ENCODE measurements at regions not wholly inside any gene's neighbourhood (a gene's known extent, or its start where the extent isn't known, plus 50 kb on each side); places are given as distances from the start of the nearest gene placed in this dataset.
"Not testable (repeated sequence)": the region's sequence is repeated elsewhere in the genome, so short reads cannot be mapped to it uniquely, and the experiment has no call there.

GRCh38 chr13:70218618-70219017 is 110.4 kb upstream of the KLHL1 start:
- DNase-seq, result no peak

GRCh38 chr13:70208968-70209367 is 100.7 kb upstream of the KLHL1 start:
- not testable (repeated sequence) for DNase-seq

GRCh38 chr13:70206671-70207070 is 98.4 kb upstream of the KLHL1 start:
- DNase-seq, result no peak

- DNase-seq, result no peak
Measured at GRCh38 chr13:70203661-70204229, 95.5 kb upstream of the KLHL1 start.

DNA sequence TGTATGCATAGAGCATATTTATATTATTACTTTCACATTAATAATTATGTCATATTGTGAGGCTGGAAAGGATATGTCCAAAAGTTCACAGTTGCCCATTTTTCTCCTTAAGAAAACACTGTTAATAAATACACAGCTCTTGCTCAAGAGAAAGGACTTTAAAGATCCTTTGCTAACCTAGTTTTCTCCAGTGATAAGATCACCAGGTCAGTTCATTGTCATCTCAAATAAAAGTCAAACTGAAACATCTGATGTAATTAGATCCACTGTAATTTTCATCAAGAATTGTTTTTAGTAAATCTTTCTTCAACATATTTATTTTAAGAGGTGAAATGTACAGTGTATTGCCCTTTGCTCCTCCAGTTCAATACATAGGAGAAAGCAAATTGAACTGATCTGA is 82.8 kb upstream of the KLHL1 start:
- DNase-seq, result no peak

GRCh38 chr13:70189981-70190380 is 81.7 kb upstream of the KLHL1 start:
- DNase-seq, result peak; percentile 37

GRCh38 chr13:70188567-70188966 is 80.3 kb upstream of the KLHL1 start:
- DNase-seq, result no peak

DNA sequence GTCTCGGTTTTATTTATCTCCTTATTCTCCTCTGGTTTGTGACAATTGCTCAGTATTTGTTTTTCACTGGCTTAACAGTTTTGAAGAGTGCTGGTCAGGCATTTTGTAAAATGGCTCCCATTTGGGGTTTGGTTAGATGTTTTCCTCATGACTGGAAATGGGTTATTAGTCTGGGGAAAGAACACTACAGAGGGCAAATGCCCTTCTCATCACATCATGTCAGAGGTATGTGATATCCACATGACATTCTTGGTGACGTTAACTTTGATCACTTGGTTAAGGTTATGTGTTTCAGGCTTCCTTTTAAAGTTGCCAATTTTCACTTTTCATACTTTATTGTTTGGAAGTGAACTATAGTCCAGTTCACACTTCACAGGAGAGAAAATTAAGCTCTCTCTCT is 74.8 kb upstream of the KLHL1 start:
- no peak for DNase-seq
